ENCODE measurements at regions not wholly inside any gene's neighbourhood (a gene's known extent, or its start where the extent isn't known, plus 50 kb on each side); places are given as distances from the start of the nearest gene placed in this dataset.
A peak's percentile ranks its signal among the peaks of the same experiment; 100 is the strongest.

GRCh38 chr21:16708101-16708835, 804.6 kb upstream of the CXADR start:
- in situ Hi-C loops (cut with HindIII; ENCODE audit: low sequenced_read_pairs): no loop called here
- no peak for TF ChIP-seq CTCF (IDR thresholded peaks at IDR 0.05; ENCODE audit: low read depth, low read length, missing control alignments)
- peak; percentile 8 for DNase-seq (ENCODE audit: low read depth)
- H3K4me3 ChIP-seq (ENCODE audit: low read depth, low read length): no peak overlapping the region

- no peak for DNase-seq (ENCODE audit: low read depth)
- no peak overlapping the region for H3K4me3 ChIP-seq (ENCODE audit: low read depth, low read length)
- in situ Hi-C loops (cut with HindIII; ENCODE audit: low sequenced_read_pairs): no loop called here
- no peak for TF ChIP-seq CTCF (IDR thresholded peaks at IDR 0.05; ENCODE audit: low read depth, low read length, missing control alignments)
Measured at GRCh38 chr21:16709866-16710550, 802.8 kb upstream of the CXADR start.

GRCh38 chr21:16711757-16712156, 801.1 kb upstream of the CXADR start:
- TF ChIP-seq CTCF (IDR thresholded peaks at IDR 0.05; ENCODE audit: low read depth, low read length, missing control alignments): no peak
- in situ Hi-C loops (cut with HindIII; ENCODE audit: low sequenced_read_pairs): no loop called here
- no peak overlapping the region for H3K4me3 ChIP-seq (ENCODE audit: low read depth, low read length)
- DNase-seq (ENCODE audit: low read depth): no peak

- DNase-seq (ENCODE audit: low read depth): peak; percentile 3
- in situ Hi-C loops (cut with HindIII; ENCODE audit: low sequenced_read_pairs): no loop called here
- no peak overlapping the region for H3K4me3 ChIP-seq (ENCODE audit: low read depth, low read length)
- no peak for TF ChIP-seq CTCF (IDR thresholded peaks at IDR 0.05; ENCODE audit: low read depth, low read length, missing control alignments)
Measured at GRCh38 chr21:16713331-16714117, 799.3 kb upstream of the CXADR start.

GRCh38 chr21:16740511-16740910, 772.3 kb upstream of the CXADR start:
- no peak overlapping the region for H3K4me3 ChIP-seq (ENCODE audit: low read depth, low read length)
- in situ Hi-C loops (cut with HindIII; ENCODE audit: low sequenced_read_pairs): no loop called here
- no peak for DNase-seq (ENCODE audit: low read depth)
- no peak for TF ChIP-seq CTCF (IDR thresholded peaks at IDR 0.05; ENCODE audit: low read depth, low read length, missing control alignments)

GRCh38 chr21:16741141-16741665, 771.6 kb upstream of the CXADR start:
- in situ Hi-C loops (cut with HindIII; ENCODE audit: low sequenced_read_pairs): no loop called here
- H3K4me3 ChIP-seq (ENCODE audit: low read depth, low read length): no peak overlapping the region
- DNase-seq (ENCODE audit: low read depth): no peak
- no peak for TF ChIP-seq CTCF (IDR thresholded peaks at IDR 0.05; ENCODE audit: low read depth, low read length, missing control alignments)

All from astrocyte of the cerebellum (primary cell).